ENCODE measurements at regions not wholly inside any gene's neighbourhood (a gene's known extent, or its start where the extent isn't known, plus 50 kb on each side); places are given as distances from the start of the nearest gene placed in this dataset.

DNA sequence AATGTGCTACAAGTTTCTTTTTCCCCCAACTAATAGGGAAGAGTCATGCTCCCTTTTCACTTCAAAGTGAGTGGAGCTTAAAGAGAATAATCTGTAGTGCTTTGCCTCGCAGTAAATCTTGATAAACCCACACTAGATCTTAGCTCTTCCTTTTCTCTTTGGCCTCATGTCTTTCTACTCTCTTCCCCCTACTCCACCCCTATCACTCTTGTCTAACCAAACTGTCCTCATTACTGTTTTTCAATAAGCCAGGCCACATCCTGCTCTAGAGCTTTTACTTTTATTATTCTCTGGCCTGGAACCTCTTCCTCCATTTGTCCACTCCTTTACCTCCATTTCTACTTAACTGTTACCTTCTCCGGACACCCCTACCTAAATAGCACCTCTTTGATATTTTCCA, 291.0 kb upstream of the SATB1 start:
- no peak overlapping the region for H3K4me3 ChIP-seq
- H3K4me1 ChIP-seq (replicated peaks in 1 of 2; ENCODE audit: control insufficient read depth in 2 of 2, insufficient read depth in 2 of 2, low read length in 2 of 2), result no peaks in the 10 kb centered on the region
- H3K9me1 ChIP-seq (ENCODE audit: control insufficient read depth, insufficient read depth, low read length), result no peaks in the 10 kb centered on the region
- BruUV-seq (replicated peaks), result no TSS peak
- no peaks in the 10 kb centered on the region for H3K36me3 ChIP-seq (ENCODE audit: control insufficient read depth, insufficient read depth, low read length)
- ChIA-PET POLR2A (no interaction called here), CTCF (ENCODE audit: low intra/inter-chr PET ratio) (no interaction called here)
- no peaks in the 10 kb centered on the region for H4K20me1 ChIP-seq (replicated peaks; ENCODE audit: control insufficient read depth, insufficient read depth, low read length)
- no peak overlapping the region for H3K9ac ChIP-seq (ENCODE audit: insufficient read depth in 1 of 2, low read depth in 2 of 2, low read length in 2 of 2)
- 0 out of 2 replicates have a peak, but pooled peaks cover 2% of the 10 kb centered on the region for H3K9me3 ChIP-seq (replicated peaks; ENCODE audit: control insufficient read depth, insufficient read depth, low read depth, low read length)
- H3K4me2 ChIP-seq (ENCODE audit: insufficient read depth, low read length), result no peak overlapping the region
- WGBS (ENCODE audit: insufficient coverage, low coverage, missing lambda C conversion rate), result 0% methylated on average over 2 of the region's 2 CpGs
- no peaks in the 10 kb centered on the region for H3K27me3 ChIP-seq (ENCODE audit: control insufficient read depth in 2 of 2, insufficient read depth in 2 of 2, low read length in 2 of 2)
- no peaks in the 10 kb centered on the region for H3K79me2 ChIP-seq (ENCODE audit: control insufficient read depth, insufficient read depth, low read length)
- no peak overlapping the region for H3K27ac ChIP-seq (ENCODE audit: extremely low read depth, low read depth, low read length)
- ATAC-seq, result no peak
- TF ChIP-seq ZNF609 (CRISPR knock-in tag; IDR thresholded peaks at IDR 0.05; ENCODE audit: borderline replicate concordance), result no peak
- no peak for TF ChIP-seq CTBP1 (IDR thresholded peaks at IDR 0.05; ENCODE audit: borderline replicate concordance)
- TF ChIP-seq, protein P1, sequence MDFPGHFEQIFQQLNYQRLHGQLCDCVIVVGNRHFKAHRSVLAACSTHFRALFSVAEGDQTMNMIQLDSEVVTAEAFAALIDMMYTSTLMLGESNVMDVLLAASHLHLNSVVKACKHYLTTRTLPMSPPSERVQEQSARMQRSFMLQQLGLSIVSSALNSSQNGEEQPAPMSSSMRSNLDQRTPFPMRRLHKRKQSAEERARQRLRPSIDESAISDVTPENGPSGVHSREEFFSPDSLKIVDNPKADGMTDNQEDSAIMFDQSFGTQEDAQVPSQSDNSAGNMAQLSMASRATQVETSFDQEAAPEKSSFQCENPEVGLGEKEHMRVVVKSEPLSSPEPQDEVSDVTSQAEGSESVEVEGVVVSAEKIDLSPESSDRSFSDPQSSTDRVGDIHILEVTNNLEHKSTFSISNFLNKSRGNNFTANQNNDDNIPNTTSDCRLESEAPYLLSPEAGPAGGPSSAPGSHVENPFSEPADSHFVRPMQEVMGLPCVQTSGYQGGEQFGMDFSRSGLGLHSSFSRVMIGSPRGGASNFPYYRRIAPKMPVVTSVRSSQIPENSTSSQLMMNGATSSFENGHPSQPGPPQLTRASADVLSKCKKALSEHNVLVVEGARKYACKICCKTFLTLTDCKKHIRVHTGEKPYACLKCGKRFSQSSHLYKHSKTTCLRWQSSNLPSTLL (IDR thresholded peaks at IDR 0.05), result no peak
- no peak for TF ChIP-seq SAFB (IDR thresholded peaks at IDR 0.05; ENCODE audit: borderline replicate concordance, low read depth, low read length)
- in situ Hi-C loops (cut with MboI), result no loop called here
- H2AFZ ChIP-seq (ENCODE audit: low read depth, low read length), result no peak overlapping the region
- intact Hi-C loops (cut with micrococcal nuclease), result no loop called here
- DNase-seq (ENCODE audit: extremely low read depth in 1 of 4, low spot score in 3 of 4), result no peak
- no peak for FAIRE-seq

All from K562 (cell line).